ENCODE measurements at regions not wholly inside any gene's neighbourhood (a gene's known extent, or its start where the extent isn't known, plus 50 kb on each side); places are given as distances from the start of the nearest gene placed in this dataset.
"Not testable (repeated sequence)": the region's sequence is repeated elsewhere in the genome, so short reads cannot be mapped to it uniquely, and the experiment has no call there.

DNA sequence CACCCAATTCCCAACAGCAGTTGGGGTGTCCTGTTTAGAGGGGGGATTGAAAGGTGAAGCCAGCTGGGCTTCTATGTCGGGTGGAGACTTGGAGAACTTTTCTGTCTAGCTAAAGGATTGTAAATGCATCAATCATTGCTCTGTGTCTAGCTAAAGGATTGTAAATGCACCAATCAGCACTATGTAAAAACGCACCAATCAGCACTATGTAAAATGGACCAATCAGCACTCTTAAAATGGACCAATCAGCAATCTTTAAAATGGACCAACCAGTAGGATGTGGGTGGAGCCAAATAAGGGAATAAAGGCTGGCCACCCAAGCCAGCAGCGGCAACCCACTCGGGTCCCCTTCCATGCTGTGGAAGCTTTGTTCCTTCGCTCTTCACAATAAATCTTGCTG is 1518.6 kb upstream of the RAG2 start:
- not testable (repeated sequence) for DNase-seq

DNA sequence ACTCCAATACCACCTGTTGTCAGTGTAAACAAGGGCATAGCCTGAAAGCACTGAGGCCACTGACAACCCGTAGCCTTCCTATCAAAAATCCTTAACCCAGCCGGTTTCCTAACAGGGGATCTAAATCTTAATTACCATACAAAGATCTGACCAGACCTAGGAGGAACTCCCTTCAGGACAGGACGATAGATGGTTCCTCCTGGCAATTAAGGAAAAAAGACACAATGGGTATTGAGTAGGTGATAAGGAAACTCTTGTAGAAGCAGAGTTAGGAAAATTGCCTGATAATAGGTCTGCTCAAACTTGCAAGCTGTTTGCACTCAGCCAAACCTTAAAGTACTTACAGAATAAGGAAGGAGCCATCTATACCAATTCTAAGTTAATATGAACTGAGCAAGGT is 1517.3 kb upstream of the RAG2 start:
- DNase-seq = not testable (repeated sequence)

DNA sequence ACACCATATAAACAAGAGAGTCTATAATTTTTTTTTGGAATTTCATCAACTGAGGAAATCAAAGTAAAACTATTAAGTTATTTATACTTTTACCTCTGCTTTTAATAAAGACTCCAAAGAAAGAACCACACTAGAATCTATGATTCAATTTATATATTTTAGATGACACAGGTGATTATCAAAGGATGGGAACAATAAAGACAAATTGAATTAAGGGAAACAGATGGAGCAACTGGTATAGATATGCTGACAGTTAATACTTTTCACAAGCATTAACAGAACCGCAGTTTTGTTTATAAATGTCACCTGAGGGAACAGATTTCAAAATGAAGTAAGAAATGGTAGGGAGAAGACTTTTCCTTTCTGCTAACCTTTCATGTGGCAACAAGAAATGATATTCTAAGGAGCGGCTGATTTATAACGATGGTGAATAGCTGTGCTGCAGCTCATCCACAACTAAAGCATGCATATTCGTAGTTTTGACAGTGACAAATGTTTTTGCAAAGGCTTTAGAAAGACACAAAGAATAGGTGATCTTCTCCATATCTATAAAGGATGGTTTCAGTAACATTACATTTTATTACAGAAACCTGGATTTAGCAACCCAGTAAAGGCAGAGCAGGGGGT is 1502.9 kb upstream of the RAG2 start:
- no peak for DNase-seq

DNA sequence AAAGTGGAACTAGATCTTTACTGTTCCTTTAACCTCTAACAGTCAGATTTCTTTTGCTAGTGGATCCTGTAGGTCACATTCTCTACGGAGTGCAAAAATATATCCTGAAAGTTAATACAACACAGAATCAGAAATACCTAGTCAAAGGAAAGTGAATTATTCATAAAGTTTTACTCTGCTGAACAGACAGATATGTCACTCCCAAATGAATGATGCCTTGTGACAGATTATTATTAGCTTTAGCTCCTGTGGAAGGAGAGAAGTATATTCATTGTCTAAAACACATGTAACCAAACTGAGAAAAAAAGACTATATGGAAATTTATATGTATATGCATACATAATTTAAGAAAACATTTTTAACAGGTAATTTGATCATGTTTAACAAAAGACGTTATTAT is 1497.2 kb upstream of the RAG2 start:
- no peak for DNase-seq

DNA sequence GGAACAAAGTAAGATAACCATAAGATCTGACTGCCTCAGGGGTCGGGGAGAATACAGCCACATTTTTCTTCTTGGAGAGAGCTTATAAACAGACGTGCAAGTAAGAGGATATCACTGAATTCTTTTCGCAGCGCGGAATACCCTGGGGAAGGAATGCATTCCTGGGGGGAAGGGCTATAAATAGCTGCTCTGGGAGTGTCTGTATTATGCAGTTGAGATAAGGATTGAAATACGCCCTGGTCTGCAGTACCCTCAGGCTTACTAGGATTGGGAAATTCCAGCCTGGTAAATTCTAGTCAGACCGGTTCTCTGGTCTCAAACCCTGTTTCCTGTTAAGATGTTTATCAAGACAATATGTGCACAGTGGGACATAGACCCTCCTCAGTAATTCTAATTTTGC is 1491.7 kb upstream of the RAG2 start:
- DNase-seq = no peak

DNA sequence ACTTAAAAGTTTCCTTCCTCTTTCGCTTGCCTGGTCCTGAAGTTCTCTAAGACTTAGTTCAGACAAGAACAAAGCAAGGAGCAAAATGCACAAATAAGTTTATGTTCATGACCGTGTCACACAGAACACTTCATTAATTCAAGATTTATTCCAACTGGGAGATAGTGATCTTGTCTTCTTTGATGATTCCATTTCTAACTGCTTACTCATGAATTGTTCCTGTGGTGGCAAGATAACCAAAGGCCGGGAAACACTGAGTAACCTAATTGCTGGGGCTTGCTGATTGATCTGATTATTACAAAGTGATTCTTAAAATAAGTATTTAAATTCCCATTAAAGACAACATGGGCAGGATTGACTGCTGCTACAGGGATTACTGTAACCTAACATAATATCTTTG is 1462.9 kb upstream of the RAG2 start:
- DNase-seq = no peak

DNA sequence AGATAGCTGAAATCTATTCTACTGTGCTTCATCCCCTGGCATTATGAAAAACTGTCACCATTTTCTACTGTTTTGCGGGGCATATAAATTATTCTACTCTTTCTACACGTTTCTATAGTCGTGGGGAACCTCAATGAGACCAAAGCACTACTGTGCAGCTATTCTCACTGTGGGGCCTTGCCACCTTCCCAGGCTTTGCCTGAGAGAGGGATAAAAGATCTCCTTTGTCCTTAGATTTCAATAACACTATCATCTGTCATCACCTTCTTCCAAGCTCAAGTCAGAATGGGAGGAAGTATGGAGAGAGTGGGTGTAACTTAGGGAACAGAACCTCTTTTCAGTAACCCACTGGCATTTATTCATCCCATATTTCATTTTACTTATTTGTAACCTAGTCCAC is 1462.1 kb upstream of the RAG2 start:
- no peak for DNase-seq

DNA sequence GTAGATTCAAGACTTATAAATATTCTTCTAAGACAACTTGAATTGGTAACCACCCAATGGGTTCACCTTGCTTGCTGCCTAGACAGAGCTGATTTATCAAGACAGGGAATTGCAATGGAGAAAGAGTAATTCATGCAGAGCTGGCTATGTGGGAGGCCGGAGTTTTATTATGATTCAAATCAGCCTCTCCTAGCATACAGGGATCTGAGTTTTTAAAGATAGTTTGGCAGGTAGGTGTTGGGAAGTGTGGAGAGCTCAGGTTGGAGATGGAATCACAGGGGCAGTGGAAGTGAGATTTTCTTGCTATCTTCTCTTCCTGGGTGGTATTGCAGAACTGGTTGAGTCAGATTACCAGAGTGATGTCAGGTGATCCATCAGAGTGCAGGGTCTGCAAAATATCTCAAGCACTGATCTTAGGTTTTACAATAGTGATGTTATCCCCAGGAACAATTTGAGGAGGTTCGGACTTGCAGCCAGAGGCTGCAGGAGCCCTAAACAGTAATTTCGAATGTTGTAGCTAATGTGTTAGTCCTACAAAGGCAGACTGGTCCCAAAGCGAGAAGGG is 1448.6 kb upstream of the RAG2 start:
- no peak for DNase-seq

DNA sequence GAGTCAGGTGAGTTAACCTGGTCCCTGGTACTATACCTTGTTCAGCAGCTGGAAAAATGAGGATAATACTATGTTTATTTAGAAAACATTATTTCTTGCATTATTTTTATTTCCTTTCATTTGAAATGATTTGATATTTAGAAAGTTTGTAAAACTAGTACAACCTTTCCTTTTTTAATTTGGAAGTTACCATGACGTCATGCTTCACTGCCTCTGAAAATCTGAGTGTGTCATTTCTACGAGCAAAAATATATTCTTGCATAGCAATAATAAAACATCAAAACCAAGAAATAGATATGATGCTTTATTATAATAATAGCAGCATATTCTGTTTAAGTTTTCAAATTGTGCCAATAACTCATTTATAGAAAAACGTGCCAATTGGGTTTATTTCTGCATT is 1445.0 kb upstream of the RAG2 start:
- DNase-seq = no peak

DNA sequence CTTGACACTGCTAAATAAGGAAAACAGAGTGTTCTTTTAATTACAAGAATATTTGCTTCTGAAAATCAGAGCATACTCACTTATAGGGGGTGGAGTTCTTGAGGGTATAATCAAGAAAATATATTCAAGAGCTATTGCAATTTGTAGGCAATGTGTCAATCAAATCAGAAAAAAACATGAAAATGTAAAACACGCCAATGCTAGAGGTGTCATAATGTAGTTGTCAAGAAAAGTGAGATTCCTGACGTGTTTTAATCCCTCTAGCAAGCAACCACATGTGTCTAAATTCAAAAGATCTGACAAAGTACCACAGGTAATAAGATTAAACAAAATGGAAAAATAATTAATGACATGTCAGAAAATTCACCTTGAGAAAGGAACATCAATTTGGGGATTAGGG is 1440.7 kb upstream of the RAG2 start:
- DNase-seq = no peak

DNA sequence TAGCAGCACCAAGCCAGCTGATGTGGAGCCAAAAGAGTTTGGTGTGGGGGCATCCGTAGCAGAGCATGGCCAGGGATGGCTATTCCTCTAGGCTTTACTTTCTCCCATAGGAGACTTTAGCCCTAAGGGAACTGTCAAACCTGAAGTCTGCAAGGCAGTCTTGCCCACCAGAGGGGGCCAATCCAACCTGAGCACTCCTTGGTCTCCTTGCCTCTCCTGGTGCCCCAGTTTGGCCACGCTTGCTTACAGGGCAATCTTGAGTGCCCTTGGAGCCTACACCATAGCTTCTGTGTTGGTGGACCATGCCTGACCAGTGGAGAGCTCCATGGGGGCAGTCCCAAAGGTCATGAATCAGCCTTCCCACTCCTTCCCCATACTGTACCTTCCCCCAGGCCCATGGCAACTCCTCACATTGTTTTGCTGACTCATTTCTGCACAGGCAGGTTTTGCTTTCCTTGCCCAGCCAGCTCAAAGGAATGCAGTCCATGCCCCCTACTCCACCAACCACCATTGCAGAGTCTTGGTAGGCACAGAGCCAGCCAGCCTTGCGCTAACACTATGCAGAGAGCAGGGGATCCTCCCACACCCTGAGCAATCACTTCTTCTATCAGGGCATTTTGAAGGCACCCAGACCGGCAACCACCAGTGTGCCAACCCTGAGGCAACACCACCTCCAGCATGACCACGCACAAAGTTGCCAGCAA is 1421.2 kb upstream of the RAG2 start:
- DNase-seq = no peak

DNA sequence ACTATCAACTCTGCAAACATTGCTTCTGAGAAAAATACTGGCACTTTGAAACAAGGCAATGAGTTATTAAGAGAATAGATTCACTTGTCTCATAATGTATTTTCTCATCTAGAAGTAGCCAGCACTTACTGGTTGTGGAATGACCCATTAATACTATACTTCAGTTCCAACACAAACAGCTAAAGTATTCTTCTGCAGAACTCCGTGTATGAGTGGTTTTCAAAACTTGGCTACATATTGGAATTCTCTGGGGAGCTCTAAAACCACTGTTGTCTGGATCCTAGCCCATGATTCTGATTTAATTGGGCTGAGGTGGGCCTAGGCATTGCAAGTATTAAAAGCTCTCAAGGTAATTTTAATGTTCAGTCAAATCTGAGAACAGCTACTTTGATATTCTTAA is 1416.4 kb upstream of the RAG2 start:
- no peak for DNase-seq

DNA sequence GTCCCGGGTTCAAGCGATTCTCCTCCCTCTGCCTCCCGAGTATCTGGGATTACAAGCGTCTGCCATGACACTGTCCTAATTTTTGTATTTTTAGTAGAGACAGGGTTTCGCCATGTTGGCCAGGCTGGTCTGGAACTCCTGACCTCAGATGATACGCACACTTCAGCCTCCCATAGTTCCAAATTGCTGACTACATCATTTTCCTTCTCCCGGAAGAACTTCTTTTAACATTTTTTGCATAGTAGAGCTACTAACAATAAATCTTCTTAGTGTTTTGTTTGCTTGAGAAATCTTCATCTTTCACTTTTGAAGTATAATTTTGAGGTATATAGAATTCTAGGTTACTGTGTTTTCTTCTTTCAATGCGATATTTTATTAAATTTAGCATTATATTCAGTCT is 1415.1 kb upstream of the RAG2 start:
- DNase-seq = no peak

DNA sequence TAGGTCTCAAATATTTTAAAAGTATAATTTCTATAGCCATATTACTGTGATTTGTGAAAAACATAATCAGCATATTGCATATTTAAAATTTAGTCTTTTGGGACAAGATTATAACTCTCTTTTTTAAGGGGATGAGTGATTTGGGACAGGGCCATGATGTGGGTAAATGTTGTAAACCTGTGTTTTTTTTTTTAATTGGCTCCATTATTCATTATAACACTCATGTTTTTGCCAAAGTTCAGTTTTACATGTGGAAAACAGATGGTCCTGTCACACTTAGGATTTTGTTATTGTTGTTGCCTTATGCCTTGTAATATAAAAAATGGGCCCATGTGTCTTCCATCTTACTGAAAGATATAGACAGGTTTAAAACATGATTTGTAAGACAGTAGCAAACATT is 1413.5 kb upstream of the RAG2 start:
- no peak for DNase-seq

DNA sequence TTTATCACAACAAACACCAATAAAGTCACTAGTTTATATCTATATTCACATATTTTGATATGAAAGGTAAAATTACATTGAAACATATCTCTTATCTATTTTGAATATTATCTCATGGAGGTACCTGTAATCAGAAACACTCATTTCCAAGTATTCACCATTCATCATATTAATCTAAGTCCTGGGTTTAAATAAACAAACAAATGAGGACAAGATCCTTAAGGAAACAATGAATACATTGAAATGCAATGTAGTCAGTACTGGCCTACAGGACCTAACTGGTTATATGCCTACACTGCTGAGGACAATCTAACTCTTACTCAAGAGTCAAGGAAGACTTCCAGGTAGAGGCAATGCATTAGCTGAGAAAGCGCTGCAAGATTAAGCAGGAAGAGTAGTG is 1411.9 kb upstream of the RAG2 start:
- no peak for DNase-seq

DNA sequence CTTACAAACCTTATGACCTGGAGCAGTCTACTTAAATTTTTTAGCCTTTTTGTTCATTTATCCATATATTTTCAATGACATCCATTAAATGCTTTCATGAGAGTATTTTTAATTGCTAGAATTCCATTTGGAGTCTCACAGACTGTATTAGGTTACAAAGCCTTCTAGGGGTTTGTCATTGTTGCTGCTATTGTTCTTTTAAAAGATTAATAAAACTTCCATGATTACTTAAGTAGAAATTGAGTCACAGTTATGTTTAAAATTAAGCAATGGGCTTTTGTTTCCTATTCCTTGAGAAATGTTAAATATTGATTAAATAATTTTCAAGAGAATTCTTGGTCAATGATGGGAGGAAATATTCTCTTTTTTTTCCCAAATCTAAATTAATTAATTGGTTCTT is 1408.4 kb upstream of the RAG2 start:
- no peak for DNase-seq

DNA sequence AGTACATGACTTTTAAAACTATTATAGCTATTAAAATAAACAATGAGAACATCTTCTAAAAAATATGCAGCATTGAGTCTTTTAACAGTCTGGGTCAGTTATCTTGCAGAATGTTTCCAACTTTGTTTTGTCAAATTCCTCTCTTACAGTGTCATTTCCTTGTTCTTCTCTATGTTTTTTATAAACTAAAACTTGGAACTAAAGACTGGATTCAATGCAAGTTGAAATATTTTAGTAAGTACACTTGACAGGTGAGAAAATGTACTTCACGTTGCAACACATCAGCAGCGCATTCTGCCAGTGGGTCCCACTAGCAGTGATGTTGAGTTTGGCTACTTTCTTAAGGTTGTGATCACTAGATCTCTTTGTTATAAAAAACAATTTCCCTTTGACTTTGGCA is 1407.6 kb upstream of the RAG2 start:
- DNase-seq = no peak

DNA sequence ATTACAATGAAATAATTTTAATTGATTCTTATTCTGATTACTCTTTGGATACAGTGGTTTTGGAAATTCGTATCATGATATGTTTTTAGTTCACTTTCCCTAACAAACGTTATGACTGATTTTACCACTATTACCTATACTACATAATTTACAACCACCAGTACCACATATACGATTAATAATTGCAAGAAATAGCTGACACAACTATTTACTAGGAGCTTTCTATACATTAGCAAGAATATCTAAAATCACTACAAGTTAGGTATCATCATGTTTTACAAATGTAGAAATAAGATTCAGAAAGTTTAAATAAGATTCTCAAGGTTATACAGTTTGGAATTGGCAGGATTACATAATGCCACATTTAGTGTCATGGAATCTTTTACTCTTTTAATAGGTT is 1401.1 kb upstream of the RAG2 start:
- no peak for DNase-seq

DNA sequence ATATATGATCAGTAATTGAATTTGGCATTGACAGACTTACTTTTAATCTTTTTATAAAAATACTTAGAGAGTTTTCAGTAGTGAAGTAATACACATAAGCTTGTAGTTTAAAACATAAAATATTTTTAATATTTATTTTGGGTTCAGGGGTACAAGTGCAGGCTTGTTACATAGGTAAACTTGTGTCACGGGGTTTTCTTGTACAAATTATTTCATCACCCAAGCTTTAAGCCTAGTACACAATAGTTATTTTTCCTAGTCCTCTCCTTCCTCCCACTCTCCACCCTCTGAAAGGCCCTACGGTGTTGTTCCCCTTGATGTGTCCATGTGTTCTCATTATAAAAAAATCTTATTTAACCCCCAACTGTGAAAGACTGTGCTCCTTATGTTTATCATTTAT is 1397.8 kb upstream of the RAG2 start:
- no peak for DNase-seq

DNA sequence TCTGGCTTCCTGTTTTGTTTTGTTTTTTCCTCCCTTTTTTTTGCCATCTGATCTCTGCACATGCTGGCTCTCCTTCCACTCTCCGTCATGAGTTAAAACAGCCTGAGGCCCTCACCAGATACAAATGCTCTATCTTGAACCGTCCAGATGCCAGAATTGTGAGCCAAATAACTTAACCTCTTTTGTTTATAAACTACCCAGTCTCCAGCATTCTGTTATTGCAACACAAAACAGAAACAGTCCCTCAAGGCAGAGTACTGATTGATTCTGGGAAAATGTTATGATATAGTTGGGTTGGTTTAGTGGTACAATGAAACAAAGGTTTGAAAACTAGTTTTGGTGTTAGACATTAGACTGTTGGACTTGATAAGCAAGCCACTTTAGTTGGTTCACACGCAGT is 1390.0 kb upstream of the RAG2 start:
- no peak for DNase-seq

DNA sequence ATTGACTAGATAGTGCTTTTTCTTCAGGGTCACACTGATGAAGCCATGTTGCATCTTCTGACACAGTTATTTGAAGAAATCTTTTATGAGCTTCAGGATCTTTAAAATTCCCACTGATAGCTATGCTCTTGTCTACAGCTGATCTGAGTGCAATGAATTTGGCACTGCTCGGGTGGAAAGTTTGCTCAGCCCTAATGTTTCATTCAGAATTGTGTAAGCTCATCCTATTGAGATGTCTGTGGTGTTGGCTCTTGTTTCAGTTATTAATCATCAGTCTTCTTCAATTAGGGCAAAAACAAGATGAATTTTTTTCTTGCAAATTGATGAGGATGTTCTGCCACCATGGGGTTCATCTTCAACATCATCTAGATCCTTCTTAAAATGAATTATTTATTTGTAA is 1387.0 kb upstream of the RAG2 start:
- no peak for DNase-seq

DNA sequence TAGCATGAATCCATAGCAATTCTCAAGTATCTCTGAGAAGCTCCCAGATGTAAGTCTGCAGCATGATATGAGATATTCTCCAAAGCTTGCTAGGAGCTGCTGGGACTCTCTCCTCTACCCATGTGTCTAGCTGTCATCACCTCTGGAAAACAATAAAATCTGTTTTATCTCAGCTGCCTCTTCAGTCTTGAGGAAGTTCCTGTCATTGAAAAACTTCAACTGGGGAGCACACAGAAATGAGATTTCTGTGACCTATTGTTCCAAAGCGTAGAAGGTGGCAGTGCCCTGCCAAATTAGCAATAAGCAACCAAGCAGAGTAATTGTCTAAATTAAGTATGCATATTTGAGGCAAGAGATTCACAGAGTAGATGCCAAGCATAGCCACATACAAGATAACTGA is 1380.6 kb upstream of the RAG2 start:
- no peak for DNase-seq

DNA sequence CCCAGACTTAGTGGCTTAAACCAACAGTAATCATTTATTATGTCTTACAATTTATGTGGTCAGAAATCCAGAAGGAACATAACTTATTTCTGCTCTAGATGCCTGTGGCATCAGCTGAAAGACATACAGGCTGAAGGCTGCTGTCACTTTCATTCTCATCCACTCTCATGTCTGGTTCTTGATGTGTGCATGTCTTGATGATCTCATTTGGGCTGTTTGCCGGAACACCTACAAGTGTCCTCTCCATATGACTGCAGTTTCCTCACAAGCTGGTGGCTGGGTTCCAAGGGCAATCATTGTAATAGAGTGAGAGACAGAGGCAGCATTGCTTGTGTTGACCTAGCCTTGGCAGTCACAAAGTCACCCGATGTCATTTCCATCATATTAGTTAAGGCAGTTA is 1375.9 kb upstream of the RAG2 start:
- no peak for DNase-seq

DNA sequence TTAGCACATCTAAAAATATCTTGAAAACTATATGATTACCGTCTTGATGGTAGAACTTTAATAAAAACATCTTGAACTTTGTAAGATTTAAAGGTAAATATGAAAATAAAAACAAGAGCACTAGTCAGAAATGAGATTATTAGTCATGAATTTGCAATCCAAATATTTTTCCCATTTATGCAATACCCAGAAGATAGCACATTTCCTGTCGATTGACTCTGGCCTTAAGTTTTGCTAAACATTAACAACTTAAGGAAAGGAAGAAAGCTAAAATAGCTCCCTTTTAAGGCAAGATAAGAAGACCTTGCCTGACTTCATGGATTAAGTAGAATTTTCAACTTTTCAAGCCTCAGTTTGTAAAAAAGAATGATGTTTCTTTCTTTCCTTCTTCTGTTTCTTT is 1374.7 kb upstream of the RAG2 start:
- no peak for DNase-seq

DNA sequence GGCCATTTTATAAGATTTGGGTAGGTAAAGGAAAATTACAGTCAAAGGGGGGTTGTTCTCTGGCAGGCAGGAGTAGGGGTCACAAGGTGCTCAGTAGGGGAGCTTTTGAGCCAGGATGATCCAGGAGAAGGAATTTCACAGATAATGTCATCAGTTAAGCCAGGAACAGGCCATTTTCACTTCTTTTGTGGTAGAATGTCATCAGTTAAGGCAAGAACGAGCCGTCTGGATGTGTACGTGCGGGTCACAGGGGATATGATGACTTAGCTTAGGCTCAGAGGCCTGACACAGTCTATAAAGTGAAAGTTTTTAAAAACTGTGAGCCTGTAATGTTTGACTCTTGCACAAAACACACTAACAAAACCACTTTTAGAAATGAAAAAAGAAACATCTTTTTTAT is 1371.3 kb upstream of the RAG2 start:
- DNase-seq = not testable (repeated sequence)
